H9 (cell line): ENCODE measurements at regions not wholly inside any gene's neighbourhood (a gene's known extent, or its start where the extent isn't known, plus 50 kb on each side); places are given as distances from the start of the nearest gene placed in this dataset.

ENCODE experiments used
- DNase-seq: peaks from one replicate; pipeline ENCODE4 v3.0.0-alpha.2; 2017
- H2AFZ ChIP-seq: one replicate; pipeline ENCODE4 v1.6.1; 2013; ENCODE audit warnings: mild to moderate bottlenecking, low read length, control low read depth, moderate library complexity
- H2AK5ac ChIP-seq: 2 replicates; pipeline ENCODE4 v1.6.1; 2013; ENCODE audit warnings: low read length, control low read depth, mixed read lengths; ENCODE audit not compliant: insufficient read length
- H2BK120ac ChIP-seq: one replicate; pipeline ENCODE4 v1.6.1; 2013; ENCODE audit warnings: low read depth, mild to moderate bottlenecking, low read length, control low read depth, inconsistent platforms; ENCODE audit not compliant: poor library complexity, severe bottlenecking
- H2BK12ac ChIP-seq: 2 replicates; pipeline ENCODE4 v1.6.1; 2013; ENCODE audit warnings: low read length, control low read depth, mixed read lengths, low read depth; ENCODE audit not compliant: insufficient read length
- H2BK15ac ChIP-seq: 2 replicates; pipeline ENCODE4 v1.6.1; 2013; ENCODE audit warnings: low read depth, low read length, control low read depth
- H2BK20ac ChIP-seq: one replicate; pipeline ENCODE4 v1.6.1; 2013; ENCODE audit warnings: low read depth, mild to moderate bottlenecking, low read length, control low read depth, inconsistent platforms; ENCODE audit not compliant: poor library complexity, severe bottlenecking
- H2BK5ac ChIP-seq: 2 replicates; pipeline ENCODE4 v1.6.1; 2013; ENCODE audit warnings: low read length, control low read depth, mixed read lengths; ENCODE audit not compliant: insufficient read length
- H3K14ac ChIP-seq: 2 replicates; pipeline ENCODE4 v1.6.1; 2013; ENCODE audit warnings: low read length, control low read depth; ENCODE audit not compliant: insufficient read depth
- H3K18ac ChIP-seq: 2 replicates; pipeline ENCODE4 v1.6.1; 2013; ENCODE audit warnings: low read depth, mild to moderate bottlenecking, mixed read lengths, low read length, control low read depth; ENCODE audit not compliant: insufficient read length
- H3K23ac ChIP-seq: 2 replicates; pipeline ENCODE4 v1.6.1; 2013; ENCODE audit warnings: low read length, control low read depth, mixed read lengths, low read depth; ENCODE audit not compliant: insufficient read length
- H3K23me2 ChIP-seq: 2 replicates; pipeline ENCODE4 v1.6.1; 2013; ENCODE audit warnings: low read depth, mild to moderate bottlenecking, mixed read lengths, low read length, control low read depth; ENCODE audit not compliant: insufficient read length, poor library complexity, severe bottlenecking
- H3K27ac ChIP-seq: 2 replicates; pipeline ENCODE4 v1.5.1; 2013; ENCODE audit warnings: low read length, control low read depth, mixed read lengths, low read depth; ENCODE audit not compliant: insufficient read length
- H3K27me3 ChIP-seq: 2 replicates; pipeline ENCODE4 v1.6.1; 2013; ENCODE audit warnings: low read length, control low read depth, inconsistent platforms; ENCODE audit not compliant: insufficient read depth
- H3K4ac ChIP-seq: 2 replicates; pipeline ENCODE4 v1.6.1; 2013; ENCODE audit warnings: low read depth, mild to moderate bottlenecking, control low read depth, inconsistent platforms, low read length, moderate library complexity
- H3K4me1 ChIP-seq: 2 replicates; pipeline ENCODE4 v1.6.1; 2013; ENCODE audit warnings: low read length, control low read depth, inconsistent platforms; ENCODE audit not compliant: insufficient read depth
- H3K4me2 ChIP-seq: 2 replicates; pipeline ENCODE4 v1.6.1; 2013; ENCODE audit warnings: low read length, control low read depth, mixed read lengths; ENCODE audit not compliant: insufficient read length, insufficient read depth
- H3K56ac ChIP-seq: 2 replicates; pipeline ENCODE4 v1.6.1; 2013; ENCODE audit warnings: low read depth, mild to moderate bottlenecking, mixed read lengths, low read length, control low read depth; ENCODE audit not compliant: insufficient read length
- H3K79me1 ChIP-seq: 2 replicates; pipeline ENCODE4 v1.6.1; 2013; ENCODE audit warnings: low read depth, mild to moderate bottlenecking, moderate library complexity, low read length, control low read depth, inconsistent platforms; ENCODE audit not compliant: insufficient read depth, poor library complexity, severe bottlenecking
- H3K79me2 ChIP-seq: 2 replicates; pipeline ENCODE4 v1.6.1; 2013; ENCODE audit warnings: low read length, control low read depth, inconsistent platforms; ENCODE audit not compliant: insufficient read depth
- H3K9ac ChIP-seq: 2 replicates; pipeline ENCODE4 v1.6.1; 2013; ENCODE audit warnings: low read length, control low read depth, mixed read lengths; ENCODE audit not compliant: insufficient read length; ENCODE audit errors: extremely low read depth
- H3K9me3 ChIP-seq: one replicate; pipeline ENCODE4 v1.6.1; 2013; ENCODE audit warnings: low read depth, low read length, inconsistent platforms; ENCODE audit not compliant: control insufficient read depth
- H3T11ph ChIP-seq: one replicate; pipeline ENCODE4 v1.6.1; 2013; ENCODE audit warnings: mild to moderate bottlenecking, low read length, control low read depth, inconsistent platforms
- H4K20me1 ChIP-seq: one replicate; pipeline ENCODE4 v1.6.1; 2013; ENCODE audit not compliant: control insufficient read depth, insufficient read length, insufficient read depth
- H4K5ac ChIP-seq: 2 replicates; pipeline ENCODE4 v1.6.1; 2013; ENCODE audit warnings: low read depth, mild to moderate bottlenecking, mixed read lengths, low read length, control low read depth; ENCODE audit not compliant: insufficient read length
- H4K8ac ChIP-seq: replicated peaks from 2 replicates; pipeline ENCODE4 v1.6.1; 2013; ENCODE audit warnings: low read length, control low read depth, mixed read lengths, low read depth; ENCODE audit not compliant: insufficient read length
- H4K91ac ChIP-seq: 2 replicates; pipeline ENCODE4 v1.6.1; 2013; ENCODE audit warnings: low read depth, mild to moderate bottlenecking, moderate library complexity, mixed read lengths, low read length, control low read depth; ENCODE audit not compliant: insufficient read length
- H3K27ac Mint-ChIP-seq, 3 experiments: 2 replicates in 2 of 3; 3 replicates in 1 of 3; pipeline ENCODE4 v1.8.0; 2020 to 2021; ENCODE audit warnings: mixed read lengths in 3 of 3, mild to moderate bottlenecking in 1 of 3, moderate library complexity in 1 of 3
- H3K27me3 Mint-ChIP-seq: 2 replicates; pipeline ENCODE4 v1.8.0; 2021; ENCODE audit warnings: low read depth, mild to moderate bottlenecking, moderate library complexity, mixed read lengths
- H3K36me3 Mint-ChIP-seq, 3 experiments: 2 replicates in 2 of 3; 3 replicates in 1 of 3; pipeline ENCODE4 v1.8.0; 2020 to 2021; ENCODE audit warnings: low read depth in 3 of 3, mixed read lengths in 3 of 3; ENCODE audit not compliant: insufficient read depth in 1 of 3
- H3K4me1 Mint-ChIP-seq, 2 experiments: 2 replicates each; pipeline ENCODE4 v1.8.0; 2020; ENCODE audit warnings: mixed read lengths in 2 of 2
- H3K4me3 Mint-ChIP-seq, 2 experiments: 2 replicates in 1 of 2; 3 replicates in 1 of 2; pipeline ENCODE4 v1.8.0; 2020 to 2021; ENCODE audit warnings: mild to moderate bottlenecking in 2 of 2, mixed read lengths in 2 of 2, moderate library complexity in 1 of 2
- H3K9me3 Mint-ChIP-seq, 2 experiments: 2 replicates in 1 of 2; 3 replicates in 1 of 2; pipeline ENCODE4 v1.8.0; 2020; ENCODE audit warnings: mild to moderate bottlenecking in 2 of 2, mixed read lengths in 2 of 2, moderate library complexity in 1 of 2
- TF ChIP-seq, protein P1 (sequence below): fragments of 200-600 bp; sonication (generic); conservative IDR thresholded peaks from 3 replicates; pipeline ENCODE4 v1.8.0; 2021; ENCODE audit warnings: antibody characterized with exemption, mild to moderate bottlenecking

DNA sequence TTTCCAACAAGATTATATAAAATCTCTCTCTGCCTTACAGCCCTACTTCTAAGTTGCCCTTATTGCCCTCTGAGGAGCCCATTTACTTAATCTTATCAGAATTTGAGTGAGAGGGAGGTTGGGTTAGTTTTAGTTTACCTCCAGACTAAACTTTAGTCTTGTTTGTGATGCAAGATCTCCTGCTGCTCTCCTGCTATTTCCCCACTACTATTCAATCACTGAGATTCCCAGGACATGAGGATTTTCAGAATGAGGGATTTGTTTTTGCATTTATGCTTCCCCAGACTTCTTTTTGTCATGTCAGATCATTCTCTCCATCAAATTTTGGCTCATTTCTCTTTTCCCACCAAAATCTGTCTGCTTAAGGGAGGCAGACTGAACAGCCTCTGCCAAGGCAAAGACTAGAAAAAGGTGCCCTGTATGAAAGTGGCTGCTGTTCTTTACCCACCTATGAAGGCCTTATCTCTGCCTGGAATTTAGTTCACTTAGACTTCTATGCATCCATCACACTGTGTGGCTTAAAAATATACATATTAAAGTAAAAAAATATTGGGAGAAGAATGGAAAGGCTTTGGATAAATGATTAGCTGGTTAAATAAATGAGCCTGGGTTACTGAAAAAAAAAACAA, 401.3 kb downstream of the PID1 start:
- Mint-ChIP-seq H3K27ac (peak overlapping the region in 2 of 3 experiments; percentile 50 to 95; a peak in 4 of 7 replicates), H3K4me1 (peaks cover 12 to 26% of the 10 kb centered on the region in 2 experiments), H3K27me3 (no peaks in the 10 kb centered on the region), H3K36me3 (peaks cover 3 to 18% (median 4%) of the 10 kb centered on the region in 3 experiments; a peak in 6 of 7 replicates), H3K4me3 (no peak overlapping the region; a peak in 1 of 5 replicates), H3K9me3 (peaks cover 9 to 15% of the 10 kb centered on the region in 2 experiments)
- Histone ChIP-seq H3K4me1 (no peaks in the 10 kb centered on the region; the same call in 1 of the 2 replicates), H3K14ac (no peak overlapping the region), H3K23ac (no peak overlapping the region), H3K79me1 (no peaks in the 10 kb centered on the region), H3K27me3 (no peaks in the 10 kb centered on the region), H4K20me1 (no peaks in the 10 kb centered on the region), H3K9ac (no peak overlapping the region), H3T11ph (no peak overlapping the region), H3K4me2 (no peak overlapping the region), H2BK15ac (no peak overlapping the region), H3K27ac (no peak overlapping the region), H4K5ac (no peak overlapping the region), H3K23me2 (no peaks in the 10 kb centered on the region), H2BK12ac (no peak overlapping the region), H4K91ac (no peak overlapping the region), H2AK5ac (no peak overlapping the region), H3K18ac (no peak overlapping the region), H3K79me2 (no peaks in the 10 kb centered on the region), H4K8ac (no peak overlapping the region), H2AFZ (no peak overlapping the region), H3K9me3 (no peaks in the 10 kb centered on the region), H3K4ac (no peak overlapping the region), H2BK5ac (no peak overlapping the region), H2BK20ac (no peak overlapping the region), H2BK120ac (no peak overlapping the region), H3K56ac (no peak overlapping the region)
- DNase-seq: no peak
- TF ChIP-seq, protein P1, sequence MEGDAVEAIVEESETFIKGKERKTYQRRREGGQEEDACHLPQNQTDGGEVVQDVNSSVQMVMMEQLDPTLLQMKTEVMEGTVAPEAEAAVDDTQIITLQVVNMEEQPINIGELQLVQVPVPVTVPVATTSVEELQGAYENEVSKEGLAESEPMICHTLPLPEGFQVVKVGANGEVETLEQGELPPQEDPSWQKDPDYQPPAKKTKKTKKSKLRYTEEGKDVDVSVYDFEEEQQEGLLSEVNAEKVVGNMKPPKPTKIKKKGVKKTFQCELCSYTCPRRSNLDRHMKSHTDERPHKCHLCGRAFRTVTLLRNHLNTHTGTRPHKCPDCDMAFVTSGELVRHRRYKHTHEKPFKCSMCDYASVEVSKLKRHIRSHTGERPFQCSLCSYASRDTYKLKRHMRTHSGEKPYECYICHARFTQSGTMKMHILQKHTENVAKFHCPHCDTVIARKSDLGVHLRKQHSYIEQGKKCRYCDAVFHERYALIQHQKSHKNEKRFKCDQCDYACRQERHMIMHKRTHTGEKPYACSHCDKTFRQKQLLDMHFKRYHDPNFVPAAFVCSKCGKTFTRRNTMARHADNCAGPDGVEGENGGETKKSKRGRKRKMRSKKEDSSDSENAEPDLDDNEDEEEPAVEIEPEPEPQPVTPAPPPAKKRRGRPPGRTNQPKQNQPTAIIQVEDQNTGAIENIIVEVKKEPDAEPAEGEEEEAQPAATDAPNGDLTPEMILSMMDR: no peak
